NT2/D1 (cell line): ENCODE measurements at regions not wholly inside any gene's neighbourhood (a gene's known extent, or its start where the extent isn't known, plus 50 kb on each side); places are given as distances from the start of the nearest gene placed in this dataset.

Source experiments
- DNase-seq: peaks from one replicate; pipeline ENCODE4 v3.0.0-alpha.2; 2011; ENCODE audit warnings: low read depth, low spot score
- H3K27me3 ChIP-seq: 2 replicates; pipeline ENCODE4 v1.6.0; 2011; ENCODE audit warnings: mild to moderate bottlenecking; ENCODE audit not compliant: insufficient read length, insufficient read depth
- H3K36me3 ChIP-seq: 2 replicates; pipeline ENCODE4 v1.6.1; 2011; ENCODE audit warnings: mild to moderate bottlenecking, low read length, mixed read lengths; ENCODE audit not compliant: insufficient read depth, insufficient read length
- H3K4me1 ChIP-seq: 2 replicates; pipeline ENCODE4 v1.5.1; 2011; ENCODE audit not compliant: insufficient read depth, insufficient read length
- H3K4me3 ChIP-seq: 2 replicates; pipeline ENCODE4 v1.5.1; 2011; ENCODE audit warnings: low read depth; ENCODE audit not compliant: insufficient read length
- H3K9ac ChIP-seq: 2 replicates; pipeline ENCODE4 v1.6.0; 2011; ENCODE audit warnings: low read depth; ENCODE audit not compliant: insufficient read length
- H3K9me3 ChIP-seq: 2 replicates; pipeline ENCODE4 v1.5.1; 2011; ENCODE audit warnings: mild to moderate bottlenecking, low read length; ENCODE audit not compliant: insufficient read depth
- SUZ12 ChIP-seq: IDR thresholded peaks from 2 replicates; pipeline ENCODE4 v1.6.1; 2011; ENCODE audit not compliant: insufficient read length, insufficient read depth; ENCODE audit errors: extremely low read depth
- YY1 ChIP-seq: IDR thresholded peaks from 2 replicates; pipeline ENCODE4 v1.6.1; 2011; ENCODE audit not compliant: insufficient read length, insufficient read depth
- ZNF274 ChIP-seq: IDR thresholded peaks from 2 replicates; pipeline ENCODE4 v1.6.1; 2011; ENCODE audit warnings: mild to moderate bottlenecking, low read depth, low read length

GRCh38 chr5:17364987-17365810, 132.8 kb upstream of the TAF11L2 start:
- DNase-seq, result no peak
- no peak for TF ChIP-seq SUZ12
- no peak for TF ChIP-seq YY1
- no peak for TF ChIP-seq ZNF274

GRCh38 chr5:17365811-17366138, 132.3 kb upstream of the TAF11L2 start:
- H3K4me3 ChIP-seq, result no peak overlapping the region
- TF ChIP-seq SUZ12 (no peak), ZNF274 (no peak), YY1 (no peak)
- no peak overlapping the region for H3K9ac ChIP-seq
- no peaks in the 10 kb centered on the region for H3K9me3 ChIP-seq
- no peaks in the 10 kb centered on the region for H3K27me3 ChIP-seq
- peaks cover 3% of the 10 kb centered on the region for H3K36me3 ChIP-seq
- peaks cover 3% of the 10 kb centered on the region for H3K4me1 ChIP-seq
- no peak for DNase-seq

More at GRCh38 chr5:17364987-17365810, 132.8 kb upstream of the TAF11L2 start:
- Histone ChIP-seq H3K9me3 (no peaks in the 10 kb centered on the region), H3K36me3 (peaks cover 3% of the 10 kb centered on the region), H3K4me1 (peaks cover 3% of the 10 kb centered on the region), H3K27me3 (no peaks in the 10 kb centered on the region), H3K4me3 (no peak overlapping the region), H3K9ac (no peak overlapping the region)

DNA sequence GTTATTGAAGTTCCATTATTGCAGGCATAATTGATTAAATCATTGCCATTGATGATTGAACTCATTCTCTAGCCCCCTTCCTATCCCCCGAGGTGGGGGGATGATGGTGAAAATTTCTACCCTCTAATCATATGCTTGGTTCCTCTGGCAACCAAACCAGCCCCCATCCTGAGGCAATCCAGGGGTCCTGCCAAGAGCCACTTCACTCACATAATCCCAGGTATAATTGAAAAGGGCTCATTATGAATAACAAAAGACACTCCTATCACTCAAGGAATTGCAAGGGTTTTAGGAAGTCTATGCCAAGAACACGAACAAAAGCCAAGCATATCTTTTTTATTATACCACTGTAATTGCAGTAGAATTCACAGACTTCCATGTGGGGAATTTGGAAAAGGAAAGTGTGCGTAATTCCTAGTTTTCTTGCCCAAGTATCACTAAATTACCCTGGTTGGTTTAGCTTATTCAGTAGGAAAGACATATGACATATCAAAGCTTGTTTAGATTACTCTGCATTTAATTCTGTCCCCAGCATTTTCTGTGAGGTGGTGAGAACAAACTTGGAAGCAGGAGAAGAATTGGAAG, 130.7 kb upstream of the TAF11L2 start:
- H3K9ac ChIP-seq, result no peak overlapping the region
- H3K4me1 ChIP-seq, result peaks cover 3% of the 10 kb centered on the region
- no peak overlapping the region for H3K4me3 ChIP-seq
- TF ChIP-seq ZNF274, result no peak
- TF ChIP-seq YY1, result no peak
- no peak for TF ChIP-seq SUZ12
- peaks cover 3% of the 10 kb centered on the region for H3K36me3 ChIP-seq
- H3K27me3 ChIP-seq, result no peaks in the 10 kb centered on the region
- no peaks in the 10 kb centered on the region for H3K9me3 ChIP-seq
- DNase-seq, result no peak

- Histone ChIP-seq H3K9ac (no peak overlapping the region), H3K9me3 (no peaks in the 10 kb centered on the region), H3K27me3 (no peaks in the 10 kb centered on the region), H3K4me3 (no peak overlapping the region), H3K36me3 (peaks cover 3% of the 10 kb centered on the region), H3K4me1 (peaks cover 3% of the 10 kb centered on the region)
- TF ChIP-seq ZNF274 (no peak), YY1 (no peak), SUZ12 (no peak)
- no peak for DNase-seq
Measured at GRCh38 chr5:17370651-17371050, 127.4 kb upstream of the TAF11L2 start.

DNA sequence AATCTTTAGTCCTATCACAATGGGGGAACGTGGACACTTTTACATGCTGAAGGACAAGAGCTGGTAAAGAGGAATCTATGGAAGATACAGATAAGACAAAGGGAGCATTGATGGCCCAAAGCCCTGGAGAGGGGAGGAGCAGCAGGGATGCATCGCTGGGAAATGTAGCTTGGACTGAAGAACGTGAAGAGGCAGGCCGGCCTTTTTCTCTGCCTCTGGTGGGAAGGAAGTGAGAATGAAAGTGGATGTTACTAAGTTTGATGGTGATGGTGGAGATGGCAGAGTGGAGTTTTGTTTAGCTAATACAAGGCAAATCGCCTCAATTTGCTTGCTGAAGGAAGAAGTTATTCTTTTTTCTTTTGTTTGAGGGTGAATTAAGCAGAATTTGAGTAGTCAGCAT, 124.6 kb upstream of the TAF11L2 start:
- Histone ChIP-seq H3K4me3 (no peak overlapping the region), H3K4me1 (no peaks in the 10 kb centered on the region), H3K9me3 (no peaks in the 10 kb centered on the region), H3K36me3 (no peaks in the 10 kb centered on the region), H3K9ac (no peak overlapping the region), H3K27me3 (no peaks in the 10 kb centered on the region)
- TF ChIP-seq SUZ12 (no peak), ZNF274 (no peak), YY1 (no peak)
- DNase-seq, result no peak

- H3K4me3 ChIP-seq, result no peak overlapping the region
- H3K9me3 ChIP-seq, result no peaks in the 10 kb centered on the region
- H3K27me3 ChIP-seq, result no peaks in the 10 kb centered on the region
- H3K9ac ChIP-seq, result peak overlapping the region; percentile 64
- no peak for DNase-seq
- no peaks in the 10 kb centered on the region for H3K4me1 ChIP-seq
- no peaks in the 10 kb centered on the region for H3K36me3 ChIP-seq
- TF ChIP-seq SUZ12 (no peak), ZNF274 (no peak)
Measured at GRCh38 chr5:17373814-17374556, 124.0 kb upstream of the TAF11L2 start.
